GM19397 (cell line): ENCODE measurements at regions not wholly inside any gene's neighbourhood (a gene's known extent, or its start where the extent isn't known, plus 50 kb on each side); places are given as distances from the start of the nearest gene placed in this dataset.
"Not testable (repeated sequence)": the region's sequence is repeated elsewhere in the genome, so short reads cannot be mapped to it uniquely, and the experiment has no call there.

Experiments
- ATAC-seq: cut with Tn5 transposase; IDR thresholded peaks from one replicate; pipeline ENCODE4 v1.9.1; 2021; ENCODE audit warnings: mild to moderate bottlenecking, moderate library complexity; ENCODE audit not compliant: unreplicated experiment

- no peak for ATAC-seq
Observed at GRCh38 chr7:14974688-14975087, 72.1 kb upstream of the DGKB start.

DNA sequence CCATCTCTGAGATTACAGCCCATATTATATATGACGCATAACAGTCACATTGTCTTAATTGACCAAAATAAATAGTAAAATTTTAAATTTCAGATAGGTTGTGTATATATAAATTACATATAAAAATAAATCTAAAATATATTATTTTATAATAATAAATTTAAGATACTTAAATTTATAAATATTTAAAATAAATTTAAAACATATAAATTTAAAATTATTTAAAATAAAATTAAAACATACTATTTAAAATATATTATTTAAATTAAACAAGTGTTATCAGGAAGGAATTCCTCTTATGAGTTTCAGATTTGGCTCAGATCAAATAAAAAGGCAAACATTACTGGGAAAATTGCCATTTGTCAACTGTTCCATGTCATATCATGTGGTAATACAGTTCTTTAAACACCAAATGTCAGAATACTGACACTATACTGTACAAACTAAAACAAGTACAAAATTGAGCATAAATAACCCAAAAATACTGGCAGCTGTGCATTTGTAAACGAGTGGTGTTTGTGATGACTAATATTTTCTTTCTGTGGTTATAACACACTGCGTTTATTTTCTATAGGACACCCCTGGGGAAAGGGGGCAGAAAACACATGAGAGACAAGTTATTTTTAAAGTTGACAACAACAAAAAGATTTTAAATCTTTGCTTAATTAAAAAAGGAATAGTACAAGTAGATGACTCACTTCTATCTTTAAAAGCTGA is 71.3 kb upstream of the DGKB start:
- no peak for ATAC-seq

DNA sequence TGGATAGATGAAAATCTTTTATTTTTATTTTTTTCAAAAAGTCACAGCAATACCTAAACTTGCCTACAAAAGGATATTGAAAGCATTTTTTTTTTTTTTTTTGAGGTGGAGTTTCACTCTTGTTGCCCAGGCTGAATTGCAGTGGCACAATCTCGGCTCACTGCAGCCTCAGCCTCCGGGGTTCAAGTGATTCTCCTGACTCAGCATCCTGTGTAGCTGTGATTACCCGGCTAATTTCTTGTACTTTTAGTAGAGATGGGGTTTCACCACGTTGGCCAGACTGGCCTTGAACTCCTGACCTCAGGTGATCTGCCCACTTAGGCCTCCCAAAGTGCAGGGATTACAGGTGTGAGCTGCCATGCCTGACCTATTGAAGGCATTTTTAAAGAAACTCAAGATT is 69.1 kb upstream of the DGKB start:
- not testable (repeated sequence) for ATAC-seq

DNA sequence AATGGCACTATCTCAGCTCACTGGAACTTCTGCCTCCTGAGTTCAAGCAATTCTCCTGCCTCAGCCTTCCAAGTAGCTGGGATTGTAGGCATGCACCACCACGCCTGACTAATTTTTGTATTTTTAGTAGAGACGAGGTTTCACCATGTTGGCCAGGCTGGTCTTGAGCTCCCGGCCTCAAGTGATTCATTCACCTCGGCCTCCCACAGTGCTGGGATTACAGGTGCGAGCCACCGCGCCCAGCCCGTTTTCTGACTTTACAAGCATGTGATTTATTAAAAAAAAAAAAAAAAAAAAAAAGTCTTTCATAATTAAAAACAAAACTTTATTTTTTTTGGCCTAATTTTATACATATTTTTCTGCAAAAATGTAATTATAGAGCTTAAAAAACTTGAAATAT is 64.8 kb upstream of the DGKB start:
- not testable (repeated sequence) for ATAC-seq

- ATAC-seq, result no peak
Observed at GRCh38 chr7:14962778-14963177, 60.2 kb upstream of the DGKB start.

- no peak for ATAC-seq
Observed at GRCh38 chr7:14960721-14961120, 58.2 kb upstream of the DGKB start.

GRCh38 chr7:14959339-14959738 is 56.8 kb upstream of the DGKB start:
- no peak for ATAC-seq

DNA sequence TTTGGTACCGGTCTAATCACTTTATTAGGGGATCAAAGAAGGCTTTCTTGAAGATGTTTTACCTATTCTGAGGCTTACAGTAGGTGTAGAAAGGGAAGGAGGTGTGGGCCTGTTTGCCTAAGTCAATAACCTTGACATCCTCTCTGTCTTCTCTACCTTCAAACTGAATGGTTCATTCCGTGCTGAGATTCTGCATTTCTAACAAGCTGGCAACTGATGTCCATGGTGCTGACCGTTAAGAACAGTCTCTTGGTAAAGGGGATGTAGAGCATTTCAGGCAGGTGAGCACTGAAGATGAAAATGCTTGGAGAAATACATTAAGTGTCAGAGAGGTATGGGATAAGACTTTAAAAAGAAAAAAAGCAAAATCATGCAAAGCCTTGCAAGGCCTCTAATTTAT is 51.5 kb upstream of the DGKB start:
- no peak for ATAC-seq
